Astrocyte (in vitro differentiated cells and primary cell): ENCODE measurements at regions not wholly inside any gene's neighbourhood (a gene's known extent, or its start where the extent isn't known, plus 50 kb on each side); places are given as distances from the start of the nearest gene placed in this dataset.
"Not testable (repeated sequence)": the region's sequence is repeated elsewhere in the genome, so short reads cannot be mapped to it uniquely, and the experiment has no call there.

Experiments used
- EZH2 ChIP-seq: IDR thresholded peaks from 2 replicates; pipeline ENCODE4 v1.6.1; 2012; ENCODE audit warnings: mild to moderate bottlenecking, low read length, inconsistent platforms; ENCODE audit not compliant: insufficient read depth
- TF ChIP-seq, protein P1 (sequence below): IDR thresholded peaks from 2 replicates; pipeline ENCODE4 v1.5.1; 2011; ENCODE audit warnings: low read depth, mild to moderate bottlenecking, inconsistent platforms, low read length, moderate library complexity; ENCODE audit not compliant: insufficient read depth

DNA sequence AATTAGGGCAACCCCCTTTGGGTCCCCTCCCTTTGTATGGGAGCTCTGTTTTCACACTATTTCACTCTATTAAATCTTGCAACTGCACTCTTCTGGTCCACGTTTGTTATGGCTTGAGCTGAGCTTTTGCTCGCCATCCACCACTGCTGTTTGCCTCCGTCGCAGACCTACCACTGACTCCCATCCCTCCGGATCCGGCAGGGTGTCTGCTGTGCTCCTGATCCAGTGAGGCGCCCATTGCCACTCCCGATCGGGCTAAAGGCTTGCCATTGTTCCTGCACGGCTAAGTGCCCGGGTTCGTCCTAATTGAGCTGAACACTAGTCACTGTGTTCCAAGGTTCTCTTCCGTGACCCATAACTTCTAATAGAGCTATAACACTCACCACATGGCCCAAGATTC, 1424.7 kb downstream of the SLITRK1 start:
- TF ChIP-seq, protein P1, sequence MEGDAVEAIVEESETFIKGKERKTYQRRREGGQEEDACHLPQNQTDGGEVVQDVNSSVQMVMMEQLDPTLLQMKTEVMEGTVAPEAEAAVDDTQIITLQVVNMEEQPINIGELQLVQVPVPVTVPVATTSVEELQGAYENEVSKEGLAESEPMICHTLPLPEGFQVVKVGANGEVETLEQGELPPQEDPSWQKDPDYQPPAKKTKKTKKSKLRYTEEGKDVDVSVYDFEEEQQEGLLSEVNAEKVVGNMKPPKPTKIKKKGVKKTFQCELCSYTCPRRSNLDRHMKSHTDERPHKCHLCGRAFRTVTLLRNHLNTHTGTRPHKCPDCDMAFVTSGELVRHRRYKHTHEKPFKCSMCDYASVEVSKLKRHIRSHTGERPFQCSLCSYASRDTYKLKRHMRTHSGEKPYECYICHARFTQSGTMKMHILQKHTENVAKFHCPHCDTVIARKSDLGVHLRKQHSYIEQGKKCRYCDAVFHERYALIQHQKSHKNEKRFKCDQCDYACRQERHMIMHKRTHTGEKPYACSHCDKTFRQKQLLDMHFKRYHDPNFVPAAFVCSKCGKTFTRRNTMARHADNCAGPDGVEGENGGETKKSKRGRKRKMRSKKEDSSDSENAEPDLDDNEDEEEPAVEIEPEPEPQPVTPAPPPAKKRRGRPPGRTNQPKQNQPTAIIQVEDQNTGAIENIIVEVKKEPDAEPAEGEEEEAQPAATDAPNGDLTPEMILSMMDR: not testable (repeated sequence)
- not testable (repeated sequence) for TF ChIP-seq EZH2
